Testis (tissue), 2 donors: ENCODE measurements at regions not wholly inside any gene's neighbourhood (a gene's known extent, or its start where the extent isn't known, plus 50 kb on each side); places are given as distances from the start of the nearest gene placed in this dataset.

Source experiments
- POLR2A ChIP-seq: fragments of 450-650 bp; IDR thresholded peaks from one replicate; pipeline ENCODE4 v1.6.1; 2017; ENCODE audit warnings: antibody characterized with exemption, mild to moderate bottlenecking, moderate library complexity
- TF ChIP-seq, protein P1 (sequence below), 3 experiments: fragments of 450-650 bp in 2 of 3; fragments of 200-600 bp in 1 of 3; sonication (generic) in 1 of 3; IDR thresholded peaks; one replicate each; pipeline ENCODE4 v1.5.1; 2016 to 2019; ENCODE audit warnings: antibody characterized with exemption in 3 of 3, mild to moderate bottlenecking in 2 of 3, moderate library complexity in 1 of 3

DNA sequence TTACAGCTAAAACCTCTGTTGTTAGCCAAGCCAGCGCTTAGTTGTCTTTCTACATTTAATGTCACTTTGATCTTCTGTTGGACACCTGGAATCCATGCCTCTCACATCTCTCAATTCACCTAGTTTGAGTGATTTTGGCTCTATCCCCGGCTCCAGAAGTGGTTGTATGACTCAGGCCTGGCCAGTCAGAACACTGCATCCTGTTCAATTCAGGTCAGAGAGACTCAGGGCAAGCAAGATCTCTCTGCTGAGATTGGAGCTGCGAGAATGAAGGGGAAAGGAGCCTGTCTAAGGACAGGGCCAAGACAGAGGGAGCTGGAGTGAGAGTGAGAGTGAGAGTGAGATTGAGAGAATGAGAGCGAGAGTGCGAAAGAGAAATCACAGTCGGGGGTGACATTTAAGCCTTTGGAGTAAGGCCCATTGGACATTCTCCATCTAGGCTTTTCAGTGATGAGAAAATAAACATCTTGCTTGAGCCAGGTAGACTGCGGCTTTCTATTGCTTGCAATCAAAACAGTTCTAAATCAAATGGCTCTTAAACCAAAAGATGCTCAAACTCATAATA is 83.3 kb upstream of the DYNC1I1 start:
- TF ChIP-seq, protein P1, sequence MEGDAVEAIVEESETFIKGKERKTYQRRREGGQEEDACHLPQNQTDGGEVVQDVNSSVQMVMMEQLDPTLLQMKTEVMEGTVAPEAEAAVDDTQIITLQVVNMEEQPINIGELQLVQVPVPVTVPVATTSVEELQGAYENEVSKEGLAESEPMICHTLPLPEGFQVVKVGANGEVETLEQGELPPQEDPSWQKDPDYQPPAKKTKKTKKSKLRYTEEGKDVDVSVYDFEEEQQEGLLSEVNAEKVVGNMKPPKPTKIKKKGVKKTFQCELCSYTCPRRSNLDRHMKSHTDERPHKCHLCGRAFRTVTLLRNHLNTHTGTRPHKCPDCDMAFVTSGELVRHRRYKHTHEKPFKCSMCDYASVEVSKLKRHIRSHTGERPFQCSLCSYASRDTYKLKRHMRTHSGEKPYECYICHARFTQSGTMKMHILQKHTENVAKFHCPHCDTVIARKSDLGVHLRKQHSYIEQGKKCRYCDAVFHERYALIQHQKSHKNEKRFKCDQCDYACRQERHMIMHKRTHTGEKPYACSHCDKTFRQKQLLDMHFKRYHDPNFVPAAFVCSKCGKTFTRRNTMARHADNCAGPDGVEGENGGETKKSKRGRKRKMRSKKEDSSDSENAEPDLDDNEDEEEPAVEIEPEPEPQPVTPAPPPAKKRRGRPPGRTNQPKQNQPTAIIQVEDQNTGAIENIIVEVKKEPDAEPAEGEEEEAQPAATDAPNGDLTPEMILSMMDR (IDR thresholded peaks at IDR 0.05), result no peak
- TF ChIP-seq POLR2A, result no peak
